Vagina (tissue), 2 donors: ENCODE measurements at regions not wholly inside any gene's neighbourhood (a gene's known extent, or its start where the extent isn't known, plus 50 kb on each side); places are given as distances from the start of the nearest gene placed in this dataset.

ENCODE experiments used
- CTCF ChIP-seq, 3 experiments: fragments of 450-650 bp in 2 of 3; fragments of 200-600 bp in 1 of 3; sonication (generic) in 1 of 3; IDR thresholded peaks; one replicate each; pipeline ENCODE4 v1.5.1; 2017 to 2019; ENCODE audit warnings: antibody characterized with exemption in 3 of 3, mild to moderate bottlenecking in 2 of 3, moderate library complexity in 2 of 3
- POLR2A ChIP-seq, 2 donors: fragments of 450-650 bp; IDR thresholded peaks; one replicate each; pipeline ENCODE4 v1.6.1; 2017; ENCODE audit warnings: antibody characterized with exemption in 2 of 2, mild to moderate bottlenecking in 2 of 2, moderate library complexity in 2 of 2

DNA sequence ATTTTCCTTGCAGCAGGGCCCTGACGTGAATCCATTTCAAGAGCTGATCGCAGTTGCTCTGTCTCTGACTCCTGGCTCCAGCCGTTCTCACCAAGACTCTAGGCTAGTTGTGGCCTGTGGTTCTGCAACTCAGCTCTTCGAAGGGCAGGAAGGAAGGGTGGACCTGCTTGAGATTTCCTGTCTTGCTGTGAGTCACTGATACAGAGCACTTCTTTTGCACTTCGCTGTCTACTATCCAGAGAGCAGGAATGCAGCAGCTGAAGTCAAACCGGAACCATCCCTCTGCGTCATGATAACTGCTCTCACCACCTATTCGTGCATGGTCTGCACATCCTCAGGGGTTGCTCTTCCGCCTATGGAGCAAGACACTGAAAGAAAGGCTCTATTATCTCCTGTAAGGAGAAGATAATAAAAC lies 59.7 kb downstream of the RAP2B start:
- TF ChIP-seq CTCF (IDR thresholded peaks at IDR 0.05) (no peak), POLR2A (IDR thresholded peaks at IDR 0.05) (no peak)
